ENCODE measurements at regions not wholly inside any gene's neighbourhood (a gene's known extent, or its start where the extent isn't known, plus 50 kb on each side); places are given as distances from the start of the nearest gene placed in this dataset.
A peak's percentile ranks its signal among the peaks of the same experiment; 100 is the strongest.
"Not testable (repeated sequence)": the region's sequence is repeated elsewhere in the genome, so short reads cannot be mapped to it uniquely, and the experiment has no call there.

DNA sequence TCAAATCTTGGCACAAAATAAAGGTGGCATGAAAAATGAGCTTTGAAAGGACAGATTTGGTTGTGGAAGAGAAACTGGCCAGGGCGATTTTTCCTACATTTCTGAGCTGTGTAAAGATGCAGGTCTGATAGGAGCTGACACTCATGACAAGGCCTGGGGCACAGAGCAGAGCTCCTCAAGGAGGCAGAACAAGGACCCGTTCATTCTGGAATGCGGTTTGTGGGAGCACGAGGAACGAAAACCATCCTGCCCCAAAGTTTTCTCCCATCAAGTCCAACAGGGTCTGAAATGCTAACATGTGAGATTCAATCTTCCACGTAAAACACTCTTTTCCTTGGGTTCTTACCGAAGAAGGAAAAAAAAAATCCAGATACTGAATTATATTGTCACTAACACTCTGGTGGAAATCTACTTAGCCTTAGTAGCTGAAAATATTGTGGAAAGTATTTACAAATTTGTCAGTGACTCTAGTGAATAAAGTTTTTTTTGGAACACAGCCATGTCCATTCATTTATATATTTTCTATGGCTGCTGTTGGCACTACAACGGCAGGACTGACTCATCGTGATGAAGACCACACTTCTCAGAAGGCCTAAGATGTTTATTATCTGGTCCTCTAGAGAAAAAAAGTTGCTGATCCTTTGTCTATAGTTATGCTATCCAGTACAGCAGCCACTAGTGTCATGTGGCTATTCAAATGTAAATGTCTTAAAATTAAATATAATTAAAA, 215.7 kb downstream of the BAMBI start:
- Mint-ChIP-seq H3K27ac (peak overlapping the region in 2 of 3 experiments; percentile 12 to 31), H3K9me3 (peaks cover 3% of the 10 kb centered on the region), H3K4me3 (no peak overlapping the region), H3K4me1 (peaks cover 11% of the 10 kb centered on the region), H3K36me3 (ENCODE audit: low read depth) (no peaks in the 10 kb centered on the region), H3K27me3 (ENCODE audit: low read depth) (peaks cover 7% of the 10 kb centered on the region)
- TF ChIP-seq, protein P1, sequence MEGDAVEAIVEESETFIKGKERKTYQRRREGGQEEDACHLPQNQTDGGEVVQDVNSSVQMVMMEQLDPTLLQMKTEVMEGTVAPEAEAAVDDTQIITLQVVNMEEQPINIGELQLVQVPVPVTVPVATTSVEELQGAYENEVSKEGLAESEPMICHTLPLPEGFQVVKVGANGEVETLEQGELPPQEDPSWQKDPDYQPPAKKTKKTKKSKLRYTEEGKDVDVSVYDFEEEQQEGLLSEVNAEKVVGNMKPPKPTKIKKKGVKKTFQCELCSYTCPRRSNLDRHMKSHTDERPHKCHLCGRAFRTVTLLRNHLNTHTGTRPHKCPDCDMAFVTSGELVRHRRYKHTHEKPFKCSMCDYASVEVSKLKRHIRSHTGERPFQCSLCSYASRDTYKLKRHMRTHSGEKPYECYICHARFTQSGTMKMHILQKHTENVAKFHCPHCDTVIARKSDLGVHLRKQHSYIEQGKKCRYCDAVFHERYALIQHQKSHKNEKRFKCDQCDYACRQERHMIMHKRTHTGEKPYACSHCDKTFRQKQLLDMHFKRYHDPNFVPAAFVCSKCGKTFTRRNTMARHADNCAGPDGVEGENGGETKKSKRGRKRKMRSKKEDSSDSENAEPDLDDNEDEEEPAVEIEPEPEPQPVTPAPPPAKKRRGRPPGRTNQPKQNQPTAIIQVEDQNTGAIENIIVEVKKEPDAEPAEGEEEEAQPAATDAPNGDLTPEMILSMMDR (IDR thresholded peaks at IDR 0.05; ENCODE audit: unreplicated experiment in 3 of 3), result no peak

DNA sequence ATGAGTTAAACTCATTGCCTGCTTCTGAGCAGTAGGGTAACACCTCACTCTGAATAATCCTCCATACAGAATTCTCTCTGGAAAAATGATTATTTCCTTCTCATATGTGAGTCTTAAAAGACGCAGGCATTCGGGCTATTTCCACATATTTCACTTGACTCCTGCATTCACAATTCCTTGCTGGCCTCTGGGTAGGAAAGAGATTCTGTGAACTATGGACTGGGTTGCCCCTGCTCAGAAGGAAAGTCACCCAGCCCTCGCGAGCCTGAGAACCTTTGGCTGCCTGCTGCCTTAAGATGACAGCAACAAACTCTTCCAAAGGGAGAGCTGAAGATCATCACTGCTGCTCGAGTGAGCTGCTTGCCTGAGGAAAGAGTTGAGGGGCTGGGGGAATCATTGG, 216.8 kb downstream of the BAMBI start:
- no peaks in the 10 kb centered on the region for H3K36me3 Mint-ChIP-seq (ENCODE audit: low read depth)
- H3K9me3 Mint-ChIP-seq, result peaks cover 3% of the 10 kb centered on the region

DNA sequence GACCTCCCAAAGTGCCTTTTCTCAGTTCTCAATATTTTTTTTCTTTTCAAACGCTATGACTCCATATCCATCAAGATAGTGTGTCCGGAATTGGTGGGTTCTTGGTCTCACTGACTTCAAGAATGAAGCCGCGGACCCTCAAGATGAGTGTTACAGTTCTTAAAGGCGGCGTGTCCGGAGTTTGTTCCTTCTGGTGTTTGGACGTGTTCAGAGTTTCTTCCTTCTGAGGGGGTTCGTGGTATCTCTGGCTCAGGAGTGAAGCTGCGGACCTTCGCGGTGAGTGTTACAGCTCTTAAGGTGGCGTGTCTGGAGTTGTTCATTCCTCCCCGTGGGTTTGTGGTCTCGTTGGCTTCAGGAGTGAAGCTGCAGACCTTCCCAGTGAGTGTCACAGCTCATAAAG, 218.3 kb downstream of the BAMBI start:
- H3K27ac Mint-ChIP-seq, result peak overlapping the region in 1 of 3 experiments; percentile 15
- not testable (repeated sequence) for H3K27me3 Mint-ChIP-seq (ENCODE audit: low read depth); H3K36me3 Mint-ChIP-seq (ENCODE audit: low read depth); H3K9me3 Mint-ChIP-seq; H3K4me3 Mint-ChIP-seq
- peaks cover 11% of the 10 kb centered on the region for H3K4me1 Mint-ChIP-seq

More for the DNA sequence above, 216.8 kb downstream of the BAMBI start:
- Mint-ChIP-seq H3K4me3 (no peak overlapping the region), H3K4me1 (peaks cover 11% of the 10 kb centered on the region), H3K27ac (no peak overlapping the region), H3K27me3 (ENCODE audit: low read depth) (peaks cover 7% of the 10 kb centered on the region)
- TF ChIP-seq, protein P1 (IDR thresholded peaks at IDR 0.05; ENCODE audit: unreplicated experiment in 3 of 3), result no peak

DNA sequence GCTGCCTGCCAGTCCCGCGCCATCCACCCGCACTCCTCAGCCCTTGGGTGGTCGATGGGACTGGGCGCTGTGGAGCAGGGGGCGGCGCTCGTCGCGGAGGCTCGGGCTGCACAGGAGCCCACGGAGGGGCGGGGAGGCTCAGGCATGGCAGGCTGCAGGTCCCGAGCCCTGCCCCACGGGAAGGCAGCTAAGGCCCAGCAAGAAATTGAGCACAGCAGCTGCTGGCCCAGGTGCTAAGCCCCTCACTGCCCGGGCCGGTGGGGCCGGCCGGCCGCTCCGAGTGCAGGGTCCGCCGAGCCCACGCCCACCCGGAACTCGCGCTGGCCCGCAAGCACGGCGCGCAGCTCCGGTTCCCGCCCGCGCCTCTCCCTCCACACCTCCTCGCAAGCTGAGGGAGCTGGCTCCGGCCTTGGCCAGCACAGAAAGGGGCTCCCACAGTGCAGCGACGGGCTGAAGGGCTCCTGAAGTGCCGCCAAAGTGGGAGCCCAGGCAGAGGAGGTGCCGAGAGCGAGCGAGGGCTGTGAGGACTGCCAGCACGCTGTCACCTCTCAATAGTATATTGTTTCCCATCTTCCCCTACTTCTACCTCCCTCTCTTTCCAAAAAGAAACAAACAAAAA, 219.6 kb downstream of the BAMBI start:
- H3K4me3 Mint-ChIP-seq; H3K36me3 Mint-ChIP-seq (ENCODE audit: low read depth); H3K27me3 Mint-ChIP-seq (ENCODE audit: low read depth); H3K9me3 Mint-ChIP-seq: not testable (repeated sequence)
- H3K27ac Mint-ChIP-seq, result peak overlapping the region in 2 of 3 experiments; percentile 25 to 26
- peaks cover 11% of the 10 kb centered on the region for H3K4me1 Mint-ChIP-seq

DNA sequence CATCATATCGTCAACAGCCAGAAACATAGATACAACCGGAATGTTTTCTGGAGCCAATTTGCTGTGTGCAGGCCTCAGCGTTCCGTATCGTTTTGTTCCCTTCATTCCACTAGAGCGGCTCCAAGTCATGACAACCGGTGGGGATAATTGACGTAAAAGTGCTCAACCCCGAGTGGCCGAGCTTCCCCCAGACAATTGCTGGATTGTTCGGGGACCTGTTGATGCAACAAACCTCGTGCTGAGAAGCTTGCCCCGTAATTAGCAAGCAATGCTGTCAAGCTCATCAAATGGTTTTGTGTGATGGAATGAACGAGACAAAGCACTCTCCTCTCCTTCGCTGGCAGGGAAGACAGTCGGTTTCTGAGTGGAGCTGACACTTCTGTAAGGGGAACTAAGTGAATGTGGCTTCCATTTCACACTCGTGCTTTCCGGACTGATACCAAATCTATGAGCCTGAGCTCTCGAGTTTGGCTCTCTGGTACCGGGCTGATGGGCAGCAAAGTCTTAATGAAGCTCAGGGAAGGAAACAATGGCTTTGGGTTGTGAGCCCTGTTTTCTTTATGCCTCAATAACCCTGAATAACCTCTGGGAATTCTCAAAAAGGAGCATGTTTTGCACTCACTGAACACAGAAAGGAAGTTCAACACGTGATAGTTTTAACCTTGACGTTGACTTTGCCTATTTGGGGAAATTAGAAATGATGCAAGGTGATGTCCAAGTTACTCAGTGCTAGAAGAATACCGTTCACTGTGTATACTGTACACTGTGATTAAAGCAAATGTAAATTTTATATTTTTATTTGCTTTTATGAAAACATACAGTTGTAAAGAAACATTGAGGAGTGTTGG, 220.5 kb downstream of the BAMBI start:
- TF ChIP-seq, protein P1 (IDR thresholded peaks at IDR 0.05; ENCODE audit: unreplicated experiment in 3 of 3), result no peak
- no peaks in the 10 kb centered on the region for H3K36me3 Mint-ChIP-seq (ENCODE audit: low read depth)
- H3K27me3 Mint-ChIP-seq (ENCODE audit: low read depth), result peaks cover 2% of the 10 kb centered on the region
- H3K9me3 Mint-ChIP-seq, result peaks cover 3% of the 10 kb centered on the region
- H3K4me1 Mint-ChIP-seq, result peaks cover 8% of the 10 kb centered on the region
- H3K27ac Mint-ChIP-seq, result peak overlapping the region in 1 of 3 experiments; percentile 25
- H3K4me3 Mint-ChIP-seq, result no peak overlapping the region

DNA sequence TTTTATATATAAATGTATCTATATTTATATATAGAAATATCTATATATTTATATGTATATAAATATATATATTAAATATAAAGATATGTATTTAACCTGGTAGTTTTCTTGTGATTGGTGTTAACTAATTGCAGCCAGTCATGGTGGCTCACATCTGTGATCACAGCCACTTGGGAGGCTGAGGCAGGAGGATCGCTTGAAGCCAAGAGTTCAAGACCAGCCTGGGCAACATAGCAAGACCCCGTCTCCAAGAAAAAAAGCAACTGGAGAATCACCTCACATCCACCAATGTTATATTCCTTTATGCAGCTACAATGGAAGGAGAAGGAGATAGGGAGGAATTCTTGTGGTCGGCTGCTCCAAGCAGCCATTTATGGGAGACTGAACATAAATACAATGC, 224.9 kb downstream of the BAMBI start:
- TF ChIP-seq, protein P1 (IDR thresholded peaks at IDR 0.05; ENCODE audit: unreplicated experiment in 3 of 3), result no peak
- peak overlapping the region in 1 of 3 experiments; percentile 27 for H3K27ac Mint-ChIP-seq
- peaks cover 2% of the 10 kb centered on the region for H3K9me3 Mint-ChIP-seq
- H3K4me1 Mint-ChIP-seq, result peaks cover 30% of the 10 kb centered on the region
- H3K27me3 Mint-ChIP-seq (ENCODE audit: low read depth), result no peaks in the 10 kb centered on the region
- H3K4me3 Mint-ChIP-seq, result no peak overlapping the region
- no peaks in the 10 kb centered on the region for H3K36me3 Mint-ChIP-seq (ENCODE audit: low read depth)

Measured in nephron (organoid).